GM06990 (cell line): ENCODE measurements at regions not wholly inside any gene's neighbourhood (a gene's known extent, or its start where the extent isn't known, plus 50 kb on each side); places are given as distances from the start of the nearest gene placed in this dataset.
"Not testable (repeated sequence)": the region's sequence is repeated elsewhere in the genome, so short reads cannot be mapped to it uniquely, and the experiment has no call there.

Experiments used
- DNase-seq: peaks from one replicate; pipeline ENCODE4 v3.0.0-alpha.2; 2011; ENCODE audit not compliant: insufficient read length; ENCODE audit errors: extremely low read depth
- H3K27me3 ChIP-seq: replicated peaks from 2 replicates; pipeline ENCODE4 v1.6.0; 2011; ENCODE audit warnings: low read length; ENCODE audit not compliant: control insufficient read depth, insufficient read depth
- H3K36me3 ChIP-seq: 2 replicates; pipeline ENCODE4 v1.5.1; 2011; ENCODE audit warnings: low read length; ENCODE audit not compliant: control insufficient read depth, insufficient read depth
- H3K4me3 ChIP-seq: replicated peaks from 2 replicates; pipeline ENCODE4 v1.5.1; 2011; ENCODE audit warnings: low read depth, mild to moderate bottlenecking, control low read depth, low read length
- TF ChIP-seq, protein P1 (sequence below): IDR thresholded peaks from 2 replicates; pipeline ENCODE4 v1.5.1; 2011; ENCODE audit warnings: low read length, control low read depth, mild to moderate bottlenecking, inconsistent platforms; ENCODE audit not compliant: insufficient read depth, poor library complexity, severe bottlenecking

DNA sequence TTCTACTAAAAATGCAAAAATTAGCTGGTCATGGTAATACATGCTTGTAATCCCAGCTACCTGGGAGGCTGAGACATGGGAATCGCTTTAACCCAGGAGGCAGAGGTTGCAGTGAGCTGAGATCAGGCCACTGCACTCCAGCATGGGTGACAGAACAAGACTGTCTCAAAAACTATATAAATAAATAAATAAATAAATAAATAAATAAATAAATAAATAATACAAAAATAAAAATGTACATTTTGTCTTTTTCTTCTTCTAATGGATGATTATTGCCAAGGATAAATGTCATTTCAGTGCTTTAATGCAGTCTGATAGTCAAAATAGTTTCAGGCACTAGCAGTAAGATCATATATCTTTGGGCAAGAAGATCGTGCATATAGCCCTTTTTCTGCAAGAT, 727.6 kb upstream of the SEMA3D start:
- no peak for DNase-seq
- H3K36me3 ChIP-seq, result no peaks in the 10 kb centered on the region
- H3K27me3 ChIP-seq, result no peaks in the 10 kb centered on the region
- H3K4me3 ChIP-seq, result no peak overlapping the region
- TF ChIP-seq, protein P1, sequence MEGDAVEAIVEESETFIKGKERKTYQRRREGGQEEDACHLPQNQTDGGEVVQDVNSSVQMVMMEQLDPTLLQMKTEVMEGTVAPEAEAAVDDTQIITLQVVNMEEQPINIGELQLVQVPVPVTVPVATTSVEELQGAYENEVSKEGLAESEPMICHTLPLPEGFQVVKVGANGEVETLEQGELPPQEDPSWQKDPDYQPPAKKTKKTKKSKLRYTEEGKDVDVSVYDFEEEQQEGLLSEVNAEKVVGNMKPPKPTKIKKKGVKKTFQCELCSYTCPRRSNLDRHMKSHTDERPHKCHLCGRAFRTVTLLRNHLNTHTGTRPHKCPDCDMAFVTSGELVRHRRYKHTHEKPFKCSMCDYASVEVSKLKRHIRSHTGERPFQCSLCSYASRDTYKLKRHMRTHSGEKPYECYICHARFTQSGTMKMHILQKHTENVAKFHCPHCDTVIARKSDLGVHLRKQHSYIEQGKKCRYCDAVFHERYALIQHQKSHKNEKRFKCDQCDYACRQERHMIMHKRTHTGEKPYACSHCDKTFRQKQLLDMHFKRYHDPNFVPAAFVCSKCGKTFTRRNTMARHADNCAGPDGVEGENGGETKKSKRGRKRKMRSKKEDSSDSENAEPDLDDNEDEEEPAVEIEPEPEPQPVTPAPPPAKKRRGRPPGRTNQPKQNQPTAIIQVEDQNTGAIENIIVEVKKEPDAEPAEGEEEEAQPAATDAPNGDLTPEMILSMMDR, result no peak

DNA sequence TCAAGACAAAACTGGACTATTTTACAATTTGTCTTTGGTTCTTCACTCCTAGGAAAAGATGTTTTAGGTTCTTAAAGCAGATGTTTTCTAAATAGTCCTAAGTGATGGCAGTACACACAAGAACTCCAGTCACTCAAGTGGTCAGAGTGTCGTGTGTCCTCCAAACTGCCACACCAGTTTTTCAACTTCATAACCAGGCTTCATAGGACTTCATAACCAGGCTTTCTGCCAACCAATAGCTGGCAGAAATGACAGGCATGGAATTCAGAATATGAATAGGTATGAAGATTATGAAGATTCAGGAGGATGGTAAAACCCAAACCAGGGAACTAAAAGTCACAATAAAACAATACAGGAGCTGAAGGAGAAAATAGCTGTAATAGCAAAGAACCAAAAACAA, 721.2 kb upstream of the SEMA3D start:
- Histone ChIP-seq H3K4me3 (no peak overlapping the region), H3K27me3 (no peaks in the 10 kb centered on the region), H3K36me3 (no peaks in the 10 kb centered on the region)
- no peak for DNase-seq
- TF ChIP-seq, protein P1, result no peak

DNA sequence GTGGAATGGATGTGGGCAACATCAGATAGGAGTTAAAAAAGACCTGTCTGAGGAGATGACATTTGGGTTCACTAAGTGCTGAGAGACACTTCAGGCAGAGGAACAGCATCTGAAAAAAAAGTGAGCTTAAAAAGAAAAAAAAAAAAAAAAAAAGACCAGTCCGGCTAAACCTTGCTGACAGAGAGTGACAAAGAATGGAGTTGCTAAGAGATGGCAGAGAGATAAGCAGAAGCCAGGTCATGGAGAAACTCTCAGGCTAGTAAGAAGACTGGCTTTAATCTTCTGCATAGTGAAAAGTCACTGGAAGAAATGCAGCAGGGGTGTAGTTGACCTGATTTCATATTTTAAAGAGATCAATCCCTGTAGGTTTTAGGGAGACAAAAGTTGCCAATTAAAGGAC, 711.1 kb upstream of the SEMA3D start:
- DNase-seq, result no peak
- Histone ChIP-seq H3K27me3 (no peaks in the 10 kb centered on the region), H3K4me3 (no peak overlapping the region), H3K36me3 (no peaks in the 10 kb centered on the region)
- TF ChIP-seq, protein P1, result no peak

DNA sequence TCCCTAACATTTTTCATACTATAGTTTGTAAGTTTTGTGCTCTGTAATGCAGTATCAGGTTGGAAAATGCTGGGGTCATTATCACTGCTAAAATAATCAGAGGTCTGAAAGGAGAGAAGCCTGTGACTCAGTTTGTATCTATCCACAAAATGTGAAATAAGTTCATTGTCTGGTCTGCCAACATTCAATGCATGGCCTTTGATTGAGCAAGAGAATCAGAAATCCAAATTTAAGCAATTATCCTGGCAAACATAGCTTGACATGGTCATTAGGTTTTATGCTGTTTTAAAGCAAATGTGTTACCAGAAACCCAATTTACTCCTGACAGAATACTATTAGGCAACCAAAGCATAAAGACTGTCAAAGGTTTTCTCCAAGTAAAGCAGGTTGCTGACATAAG, 709.7 kb upstream of the SEMA3D start:
- TF ChIP-seq, protein P1, result no peak
- Histone ChIP-seq H3K4me3 (no peak overlapping the region), H3K36me3 (no peaks in the 10 kb centered on the region), H3K27me3 (no peaks in the 10 kb centered on the region)
- DNase-seq, result no peak

DNA sequence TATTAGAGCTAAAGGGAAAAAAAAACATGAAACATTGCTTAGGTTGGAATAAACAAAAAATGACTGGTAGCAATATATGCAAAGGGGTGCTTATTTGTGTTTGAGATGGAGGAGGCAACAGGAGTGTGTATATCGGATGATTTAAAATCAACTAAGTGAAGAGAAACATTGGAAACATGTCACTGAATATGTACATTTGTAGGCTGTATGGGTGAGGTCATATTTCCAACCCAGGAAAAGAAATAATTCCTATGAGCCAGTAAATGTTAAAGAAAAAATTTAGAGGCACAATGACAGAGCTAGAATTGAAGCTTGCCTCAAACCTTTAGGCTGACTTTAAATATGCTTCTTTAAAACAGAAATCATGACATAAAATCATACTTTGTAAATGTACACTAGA, 709.0 kb upstream of the SEMA3D start:
- no peaks in the 10 kb centered on the region for H3K36me3 ChIP-seq
- no peaks in the 10 kb centered on the region for H3K27me3 ChIP-seq
- DNase-seq, result no peak
- TF ChIP-seq, protein P1, result no peak
- no peak overlapping the region for H3K4me3 ChIP-seq

DNA sequence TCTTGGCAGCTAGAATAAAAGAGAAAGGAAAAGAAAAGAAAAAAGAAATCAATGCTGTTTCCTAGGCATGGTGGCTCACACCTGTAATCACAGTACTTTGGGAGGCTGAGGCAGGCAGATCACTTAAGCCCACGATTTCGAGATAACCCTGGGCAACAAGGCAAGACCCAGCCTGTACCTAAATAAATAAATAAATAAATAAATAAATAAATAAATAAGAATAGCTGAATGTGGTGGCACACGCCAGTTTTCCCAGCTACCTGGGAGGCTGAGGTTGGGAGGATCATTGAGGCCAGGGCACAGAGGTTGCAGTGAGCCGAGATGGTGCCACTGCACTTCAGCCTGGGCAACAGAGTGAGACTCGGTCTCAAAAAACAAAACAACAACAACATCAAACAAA, 705.0 kb upstream of the SEMA3D start:
- H3K36me3 ChIP-seq, H3K27me3 ChIP-seq, DNase-seq, H3K4me3 ChIP-seq: not testable (repeated sequence)
